Activated CD8-positive, alpha-beta memory T cell treated with anti-CD3 and anti-CD28 coated beads, Interleukin-2, amount 50 U/mL, for 1 hour (primary cell): ENCODE measurements at regions not wholly inside any gene's neighbourhood (a gene's known extent, or its start where the extent isn't known, plus 50 kb on each side); places are given as distances from the start of the nearest gene placed in this dataset.

Source experiments
- DNase-seq: peaks from one replicate; pipeline ENCODE4 v3.0.0-alpha.2; 2020; ENCODE audit errors: extremely low read depth

GRCh38 chr1:11373895-11374747, 101.1 kb downstream of the UBIAD1 start:
- no peak for DNase-seq

- no peak for DNase-seq
These were observed 101.7 kb downstream of the UBIAD1 start for GRCh38 chr1:11374748-11375110.

GRCh38 chr1:11377001-11377583, 101.9 kb upstream of the DISP3 start:
- no peak for DNase-seq

- DNase-seq, result no peak
These were observed 101.0 kb upstream of the DISP3 start for GRCh38 chr1:11377954-11378353.

- DNase-seq, result no peak
These were observed 99.1 kb upstream of the DISP3 start for GRCh38 chr1:11379851-11380250.

GRCh38 chr1:11380500-11380899, 98.5 kb upstream of the DISP3 start:
- DNase-seq, result no peak

GRCh38 chr1:11383553-11384169, 95.3 kb upstream of the DISP3 start:
- DNase-seq, result no peak

- DNase-seq, result peak; percentile 0
These were observed 94.8 kb upstream of the DISP3 start for GRCh38 chr1:11384170-11384554.

GRCh38 chr1:11387829-11388228, 91.1 kb upstream of the DISP3 start:
- DNase-seq, result no peak

GRCh38 chr1:11388617-11389016, 90.3 kb upstream of the DISP3 start:
- no peak for DNase-seq

- DNase-seq, result no peak
These were observed 87.6 kb upstream of the DISP3 start for GRCh38 chr1:11391327-11391726.

GRCh38 chr1:11391886-11392285, 87.1 kb upstream of the DISP3 start:
- DNase-seq, result no peak

- no peak for DNase-seq
These were observed 84.2 kb upstream of the DISP3 start for GRCh38 chr1:11394592-11395245.

GRCh38 chr1:11395616-11396015, 83.3 kb upstream of the DISP3 start:
- no peak for DNase-seq

- no peak for DNase-seq
These were observed 81.6 kb upstream of the DISP3 start for GRCh38 chr1:11397151-11397901.

GRCh38 chr1:11399250-11399649, 79.7 kb upstream of the DISP3 start:
- no peak for DNase-seq

GRCh38 chr1:11400155-11400554, 78.8 kb upstream of the DISP3 start:
- DNase-seq, result no peak

GRCh38 chr1:11400567-11400966, 78.4 kb upstream of the DISP3 start:
- no peak for DNase-seq

- DNase-seq, result no peak
These were observed 72.1 kb upstream of the DISP3 start for GRCh38 chr1:11406845-11407244.

- no peak for DNase-seq
These were observed 71.5 kb upstream of the DISP3 start for GRCh38 chr1:11407301-11407994.

- DNase-seq, result no peak
These were observed 66.8 kb upstream of the DISP3 start for GRCh38 chr1:11412141-11412540.
